Naive thymus-derived CD8-positive, alpha-beta T cell (primary cell): ENCODE measurements at regions not wholly inside any gene's neighbourhood (a gene's known extent, or its start where the extent isn't known, plus 50 kb on each side); places are given as distances from the start of the nearest gene placed in this dataset.
A peak's percentile ranks its signal among the peaks of the same experiment; 100 is the strongest.

ENCODE experiments used
- ATAC-seq, 2 donors: fragments of 150-1000 bp; cut with Tn5 transposase in 1 of 2; sonication (Bioruptor Pico), chemical (Tn5 transposase) in 1 of 2; 1 replicate in 1 of 2; 2 replicates in 1 of 2; pipeline ENCODE4 v1.10.0; 2021; ENCODE audit warnings: mild to moderate bottlenecking in 2 of 2, moderate library complexity in 2 of 2
- POLR2A ChIA-PET: fragments of 350-600 bp; sonication (Branson Sonifier 250); formaldehyde crosslinking; loops from one replicate; lab custom pipeline; 2021; ENCODE audit warnings: antibody characterized with exemption; lab: Charles Lee
- DNase-seq, 10 donors: peaks; one replicate each; pipeline versions ENCODE4 v3.0.0 to v3.0.0-alpha.2; 2020 to 2022
- H3K27ac Mint-ChIP-seq, 10 donors: one replicate each; pipeline ENCODE4 v1.8.0; 2020 to 2022; ENCODE audit warnings: mild to moderate bottlenecking in 10 of 10, mixed read lengths in 10 of 10, moderate library complexity in 4 of 10, inconsistent platforms in 1 of 10
- H3K27me3 Mint-ChIP-seq, 5 donors: one replicate each; pipeline ENCODE4 v1.8.0; 2021 to 2022; ENCODE audit warnings: mixed read lengths in 5 of 5
- H3K36me3 Mint-ChIP-seq, 3 donors: one replicate each; pipeline ENCODE4 v1.8.0; 2020 to 2022; ENCODE audit warnings: mixed read lengths in 3 of 3, mild to moderate bottlenecking in 2 of 3, inconsistent platforms in 1 of 3
- H3K4me1 Mint-ChIP-seq, 4 donors: one replicate each; pipeline ENCODE4 v1.8.0; 2021 to 2022; ENCODE audit warnings: mixed read lengths in 4 of 4
- H3K4me3 Mint-ChIP-seq, 10 donors: one replicate each; pipeline ENCODE4 v1.8.0; 2020 to 2022; ENCODE audit warnings: mild to moderate bottlenecking in 10 of 10, mixed read lengths in 10 of 10, moderate library complexity in 6 of 10, inconsistent platforms in 1 of 10
- H3K9me3 Mint-ChIP-seq, 9 donors: one replicate each; pipeline ENCODE4 v1.8.0; 2020 to 2022; ENCODE audit warnings: mixed read lengths in 9 of 9, mild to moderate bottlenecking in 3 of 9, inconsistent platforms in 1 of 9, moderate library complexity in 1 of 9

DNA sequence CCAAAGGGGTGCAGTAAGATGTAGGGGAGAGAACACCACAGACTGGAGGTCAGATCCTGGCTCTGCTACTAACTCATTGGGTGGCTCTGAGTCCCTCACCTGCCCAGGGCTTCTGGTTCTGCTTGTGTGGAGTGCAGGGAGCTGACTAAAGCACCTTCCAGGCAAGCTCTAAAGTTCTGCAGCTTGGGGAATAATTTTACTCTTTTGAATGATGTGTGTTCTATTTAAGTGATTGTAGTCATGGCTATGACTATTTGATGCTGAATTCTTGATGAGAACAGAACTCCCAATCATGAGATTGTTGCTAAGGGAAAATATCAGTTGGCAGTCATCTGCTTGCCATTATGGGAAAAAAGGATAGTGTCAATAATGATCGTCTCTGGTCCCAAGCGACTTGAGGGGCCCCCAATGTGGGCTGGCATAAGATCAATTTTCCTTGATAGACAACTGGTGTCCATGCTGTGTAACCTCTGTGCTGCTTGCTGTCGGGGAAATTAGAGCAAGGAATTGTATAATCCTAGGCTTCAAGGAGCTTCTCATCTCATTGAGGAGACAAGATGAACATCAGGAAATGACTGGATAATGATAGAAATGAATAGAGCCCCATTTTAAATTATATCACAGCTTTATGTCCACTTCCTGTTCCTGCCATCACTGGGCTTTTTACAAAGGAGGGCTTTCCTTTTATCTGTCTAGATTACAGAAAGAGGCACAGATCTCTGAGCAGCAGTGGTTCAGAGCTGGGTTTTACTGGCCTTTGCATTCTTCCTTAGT is 131.7 kb downstream of the SLC4A3 start:
- Mint-ChIP-seq H3K27me3 (peaks cover 8 to 49% (median 17%) of the 10 kb centered on the region in 5 donors), H3K4me3 (no peak overlapping the region), H3K27ac (no peak overlapping the region), H3K9me3 (peaks cover 5 to 22% (median 10%) of the 10 kb centered on the region in 9 donors), H3K36me3 (no peaks in the 10 kb centered on the region), H3K4me1 (no peaks in the 10 kb centered on the region)
- DNase-seq (no peak), ATAC-seq (no peak)
- POLR2A ChIA-PET: no interaction called here

GRCh38 chr2:219759801-219760200 is 132.4 kb downstream of the SLC4A3 start:
- Mint-ChIP-seq H3K9me3 (peaks cover 4 to 15% (median 6%) of the 10 kb centered on the region in 9 donors), H3K27me3 (peaks cover 3 to 45% (median 16%) of the 10 kb centered on the region in 5 donors), H3K4me1 (no peaks in the 10 kb centered on the region), H3K36me3 (no peaks in the 10 kb centered on the region), H3K27ac (no peak overlapping the region), H3K4me3 (no peak overlapping the region)
- POLR2A ChIA-PET: no interaction called here
- ATAC-seq: no peak
- DNase-seq: no peak

GRCh38 chr2:219765231-219765911 is 137.9 kb downstream of the SLC4A3 start:
- no peaks in the 10 kb centered on the region for H3K4me1 Mint-ChIP-seq
- no peak overlapping the region for H3K4me3 Mint-ChIP-seq
- peaks cover 0 to 39% (median 22%) of the 10 kb centered on the region in 5 donors for H3K27me3 Mint-ChIP-seq
- POLR2A ChIA-PET: no interaction called here
- H3K9me3 Mint-ChIP-seq: peaks cover 0 to 9% (median 2%) of the 10 kb centered on the region in 9 donors
- no peak for ATAC-seq
- DNase-seq: no peak
- no peak overlapping the region for H3K27ac Mint-ChIP-seq
- H3K36me3 Mint-ChIP-seq: no peaks in the 10 kb centered on the region

GRCh38 chr2:219766658-219767057 is 139.2 kb downstream of the SLC4A3 start:
- Mint-ChIP-seq H3K4me1 (no peaks in the 10 kb centered on the region), H3K4me3 (no peak overlapping the region), H3K36me3 (no peaks in the 10 kb centered on the region), H3K27ac (no peak overlapping the region), H3K27me3 (peaks cover 0 to 33% (median 13%) of the 10 kb centered on the region in 5 donors), H3K9me3 (peaks cover 0 to 10% (median 4%) of the 10 kb centered on the region in 9 donors)
- POLR2A ChIA-PET: no interaction called here
- ATAC-seq (no peak), DNase-seq (no peak)

DNA sequence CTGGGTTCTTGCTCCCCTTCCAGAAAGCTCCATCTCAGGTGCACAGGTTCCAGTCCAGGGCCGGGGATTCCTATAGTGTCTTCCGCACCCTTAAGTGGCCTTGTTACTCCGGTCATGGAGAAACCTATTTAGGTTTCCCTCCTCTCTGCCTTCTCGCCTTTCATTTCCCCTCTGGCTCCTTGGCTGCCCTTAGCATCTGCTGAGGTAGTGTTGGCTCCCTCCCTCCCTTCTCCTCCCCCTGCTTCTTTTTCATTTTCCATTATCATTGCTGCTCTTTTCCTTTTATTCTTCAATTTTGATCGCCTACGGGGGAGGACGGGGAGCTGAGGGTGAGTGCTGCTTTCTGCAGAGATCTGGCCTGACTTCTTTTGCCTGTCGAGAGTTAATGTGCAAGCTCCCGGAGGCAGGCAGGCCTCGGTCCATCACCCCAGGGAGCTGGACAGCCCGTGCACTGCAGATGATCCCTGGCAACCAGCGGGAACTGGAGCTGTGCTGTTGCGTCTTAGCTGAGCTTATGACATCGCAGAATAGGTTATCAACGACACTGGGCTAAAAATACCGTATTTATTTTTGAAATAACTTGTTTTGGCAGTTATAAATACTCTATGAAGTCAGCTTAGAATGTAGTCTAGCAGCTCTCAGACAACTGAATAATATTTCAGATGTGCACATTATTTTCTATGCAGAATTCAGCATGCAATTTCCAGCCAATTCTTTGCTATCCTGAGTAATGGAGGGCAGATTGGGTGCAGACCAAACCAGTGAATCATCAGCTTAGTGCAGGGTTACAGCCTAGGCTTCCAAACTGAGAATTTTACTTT is 141.9 kb downstream of the SLC4A3 start:
- Mint-ChIP-seq H3K9me3 (peaks cover 0 to 10% (median 5%) of the 10 kb centered on the region in 9 donors), H3K27ac (peak overlapping the region in 1 of 10 donors; percentile 50), H3K27me3 (peaks cover 0 to 25% (median 11%) of the 10 kb centered on the region in 5 donors), H3K36me3 (peaks cover 0 to 4% (median 0%) of the 10 kb centered on the region in 3 donors), H3K4me3 (no peak overlapping the region), H3K4me1 (no peaks in the 10 kb centered on the region)
- POLR2A ChIA-PET: interaction anchor here (0.5 kb wide), 1 partner anchor 27 kb away, joined by 4 read pairs; no protein-coding TSS in a partner anchor
- ATAC-seq: no peak
- no peak for DNase-seq

DNA sequence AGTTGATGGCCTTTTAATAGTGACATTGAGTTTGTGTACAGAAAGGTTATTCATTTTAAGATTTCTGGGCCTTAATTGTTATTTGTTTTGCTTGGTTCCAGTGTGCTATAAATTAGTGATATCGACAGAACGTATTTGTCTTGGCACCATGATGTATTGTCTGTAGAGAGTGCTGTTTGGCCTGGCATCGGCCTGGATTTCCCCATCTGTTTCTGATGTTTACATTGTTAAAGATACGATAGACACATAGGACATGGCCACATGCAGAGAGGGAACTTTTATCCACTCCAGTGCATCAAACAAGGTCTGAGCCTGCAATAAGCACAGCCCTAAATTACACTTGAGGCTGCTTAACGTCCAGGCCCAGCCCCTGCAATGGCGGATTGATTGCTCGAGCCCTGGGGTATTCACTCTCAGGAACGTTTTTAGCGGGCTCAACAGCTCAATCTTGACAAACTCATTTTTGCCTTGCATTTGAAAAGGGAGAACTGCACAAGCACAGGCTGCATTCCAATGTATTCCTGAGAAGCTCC is 144.7 kb downstream of the SLC4A3 start:
- DNase-seq: no peak
- no peak overlapping the region for H3K27ac Mint-ChIP-seq
- no peaks in the 10 kb centered on the region for H3K4me1 Mint-ChIP-seq
- H3K9me3 Mint-ChIP-seq: peaks cover 0 to 9% (median 4%) of the 10 kb centered on the region in 9 donors
- peaks cover 0 to 4% (median 0%) of the 10 kb centered on the region in 3 donors for H3K36me3 Mint-ChIP-seq
- H3K4me3 Mint-ChIP-seq: no peak overlapping the region
- POLR2A ChIA-PET: no interaction called here
- peaks cover 3 to 34% (median 13%) of the 10 kb centered on the region in 5 donors for H3K27me3 Mint-ChIP-seq
- ATAC-seq: no peak

DNA sequence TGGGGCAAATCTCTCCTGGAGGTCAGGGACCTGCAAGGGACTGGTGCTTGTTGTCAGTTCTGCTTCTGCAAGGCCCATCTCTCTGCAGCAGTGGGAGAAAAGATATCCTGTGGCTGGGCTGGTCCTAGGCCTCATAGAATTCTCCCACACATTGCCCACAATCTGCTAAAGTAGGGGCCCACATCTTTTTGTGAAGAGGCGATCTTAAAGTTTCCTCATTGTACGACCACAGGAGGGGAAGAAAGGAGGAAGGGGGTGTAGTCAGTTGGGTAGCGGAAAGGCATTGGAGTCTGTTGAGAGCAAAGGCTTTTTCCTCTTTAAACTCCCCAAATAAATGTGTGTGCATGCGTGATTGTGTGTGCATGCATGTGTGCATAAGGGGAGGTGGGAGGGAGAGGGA is 145.3 kb downstream of the SLC4A3 start:
- POLR2A ChIA-PET: no interaction called here
- Mint-ChIP-seq H3K36me3 (peaks cover 0 to 4% (median 0%) of the 10 kb centered on the region in 3 donors), H3K9me3 (peaks cover 0 to 7% (median 4%) of the 10 kb centered on the region in 9 donors), H3K27ac (no peak overlapping the region), H3K4me3 (no peak overlapping the region), H3K27me3 (peaks cover 3 to 34% (median 13%) of the 10 kb centered on the region in 5 donors), H3K4me1 (no peaks in the 10 kb centered on the region)
- ATAC-seq (no peak), DNase-seq (no peak)

GRCh38 chr2:219775506-219775905 is 148.1 kb downstream of the SLC4A3 start:
- Mint-ChIP-seq H3K4me1 (no peaks in the 10 kb centered on the region), H3K27me3 (peaks cover 7 to 46% (median 13%) of the 10 kb centered on the region in 5 donors), H3K9me3 (peaks cover 0 to 5% (median 0%) of the 10 kb centered on the region in 9 donors), H3K27ac (peak overlapping the region in 1 of 10 donors; percentile 78), H3K4me3 (no peak overlapping the region), H3K36me3 (peaks cover 0 to 4% (median 0%) of the 10 kb centered on the region in 3 donors)
- POLR2A ChIA-PET: no interaction called here
- ATAC-seq (no peak), DNase-seq (no peak)

- H3K27ac Mint-ChIP-seq: no peak overlapping the region
Measured at GRCh38 chr2:219777388-219777787, 150.0 kb downstream of the SLC4A3 start.

DNA sequence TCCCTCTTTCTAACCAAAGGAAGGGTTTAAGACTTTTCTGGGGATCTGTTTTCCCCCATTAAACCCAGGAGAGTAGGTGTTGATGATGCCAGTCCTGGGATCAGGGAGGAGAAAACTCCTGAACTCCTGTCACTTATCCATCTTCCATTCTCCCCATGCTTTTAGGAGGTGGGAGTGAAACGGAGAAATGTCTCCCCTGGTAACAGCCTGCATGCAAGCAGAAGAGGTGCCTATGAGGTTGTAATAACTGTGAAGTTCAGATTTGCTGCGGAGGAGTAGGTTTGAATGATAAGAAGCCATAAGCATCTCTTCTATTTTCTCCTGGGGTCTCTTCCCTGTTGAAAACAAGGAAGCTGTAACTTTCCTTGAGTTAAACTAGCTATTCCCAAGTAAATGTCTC is 150.8 kb downstream of the SLC4A3 start:
- H3K27me3 Mint-ChIP-seq: peaks cover 9 to 57% (median 18%) of the 10 kb centered on the region in 5 donors
- H3K4me3 Mint-ChIP-seq: no peak overlapping the region
- ATAC-seq: no peak
- POLR2A ChIA-PET: no interaction called here
- peaks cover 0 to 2% (median 0%) of the 10 kb centered on the region in 9 donors for H3K9me3 Mint-ChIP-seq
- no peak for DNase-seq
- no peaks in the 10 kb centered on the region for H3K4me1 Mint-ChIP-seq
- no peak overlapping the region for H3K27ac Mint-ChIP-seq
- no peaks in the 10 kb centered on the region for H3K36me3 Mint-ChIP-seq

More at GRCh38 chr2:219777388-219777787, 150.0 kb downstream of the SLC4A3 start:
- Mint-ChIP-seq H3K9me3 (peaks cover 0 to 2% (median 0%) of the 10 kb centered on the region in 9 donors), H3K4me3 (no peak overlapping the region), H3K36me3 (no peaks in the 10 kb centered on the region), H3K27me3 (peaks cover 7 to 49% (median 15%) of the 10 kb centered on the region in 5 donors), H3K4me1 (no peaks in the 10 kb centered on the region)
- DNase-seq (no peak), ATAC-seq (no peak)
- POLR2A ChIA-PET: no interaction called here

- Mint-ChIP-seq H3K27me3 (peaks cover 10 to 42% (median 15%) of the 10 kb centered on the region in 5 donors), H3K9me3 (no peaks in the 10 kb centered on the region), H3K27ac (peak overlapping the region in 1 of 10 donors; percentile 11), H3K36me3 (no peaks in the 10 kb centered on the region), H3K4me1 (no peaks in the 10 kb centered on the region), H3K4me3 (no peak overlapping the region)
- DNase-seq (no peak), ATAC-seq (no peak)
- POLR2A ChIA-PET: no interaction called here
Measured at GRCh38 chr2:219782737-219783348, 155.4 kb downstream of the SLC4A3 start.
